ENCODE measurements at regions not wholly inside any gene's neighbourhood (a gene's known extent, or its start where the extent isn't known, plus 50 kb on each side); places are given as distances from the start of the nearest gene placed in this dataset.

- H3K9me2 ChIP-seq (ENCODE audit: insufficient read depth) = no peaks in the 10 kb centered on the region
- H3K79me2 ChIP-seq (ENCODE audit: low read depth) = no peaks in the 10 kb centered on the region
- POLR2A ChIA-PET (ENCODE audit: unreplicated experiment) = no interaction called here
- BruUV-seq (replicated peaks) = no TSS peak
- H2AFZ ChIP-seq = no peak overlapping the region
- intact Hi-C loops (cut with micrococcal nuclease; ENCODE audit: unreplicated experiment) = loop anchor here (1.0 to 10.0 kb wide), 6 partner anchors 108 to 1734 kb away; no protein-coding TSS in a partner anchor
- H3F3A ChIP-seq (ENCODE audit: insufficient read depth, low read depth) = no peaks in the 10 kb centered on the region
- no peaks in the 10 kb centered on the region; the same call in 1 of the 2 replicates for H3K4me1 ChIP-seq (replicated peaks; ENCODE audit: insufficient read depth)
- H3K36me3 ChIP-seq (ENCODE audit: low read depth) = no peaks in the 10 kb centered on the region
- no peak for TF ChIP-seq CTCF (conservative IDR thresholded peaks at IDR 0.05)
- TF ChIP-seq EZH2 (IDR thresholded peaks at IDR 0.05; ENCODE audit: low read depth) = no peak
- H3K4me3 ChIP-seq = no peak overlapping the region
- peak; percentile 44 to 77 for DNase-seq
- H4K20me1 ChIP-seq (ENCODE audit: insufficient read depth) = no peaks in the 10 kb centered on the region
- no peak overlapping the region for H3K4me2 ChIP-seq
- H3K27me3 ChIP-seq (ENCODE audit: insufficient read depth, low read depth) = no peaks in the 10 kb centered on the region
- CTCF ChIA-PET = interaction anchor here (0.7 to 1.2 kb wide), 5 partner anchors 181 to 2000 kb away, joined by 3 to 18 read pairs (median 10); no protein-coding TSS in a partner anchor
- H3K27ac ChIP-seq = no peak overlapping the region
- H3K9me3 ChIP-seq (ENCODE audit: insufficient read depth, low read depth) = no peaks in the 10 kb centered on the region
Measured at GRCh38 chr7:15016766-15017165, 114.2 kb upstream of the DGKB start.

- Histone ChIP-seq H3K27me3 (ENCODE audit: insufficient read depth, low read depth) (no peaks in the 10 kb centered on the region), H3F3A (ENCODE audit: insufficient read depth, low read depth) (no peaks in the 10 kb centered on the region), H3K9me3 (ENCODE audit: insufficient read depth, low read depth) (no peaks in the 10 kb centered on the region), H3K4me2 (peak overlapping the region; percentile 50; the same call in 1 of the 2 replicates), H3K79me2 (ENCODE audit: low read depth) (no peaks in the 10 kb centered on the region), H3K4me1 (replicated peaks; ENCODE audit: insufficient read depth) (no peaks in the 10 kb centered on the region; the same call in 1 of the 2 replicates), H4K20me1 (ENCODE audit: insufficient read depth) (no peaks in the 10 kb centered on the region), H3K4me3 (no peak overlapping the region), H3K36me3 (ENCODE audit: low read depth) (no peaks in the 10 kb centered on the region), H3K27ac (no peak overlapping the region), H3K9me2 (ENCODE audit: insufficient read depth) (no peaks in the 10 kb centered on the region), H2AFZ (no peak overlapping the region)
- no peak for DNase-seq
- BruUV-seq (replicated peaks) = no TSS peak
- intact Hi-C loops (cut with micrococcal nuclease; ENCODE audit: unreplicated experiment) = loop anchor here (1.0 to 10.0 kb wide), 6 partner anchors 108 to 1734 kb away; no protein-coding TSS in a partner anchor
- ChIA-PET POLR2A (ENCODE audit: unreplicated experiment) (interaction anchor here (0.6 kb wide), 1 partner anchor 85 kb away, joined by 6 read pairs; no protein-coding TSS in a partner anchor), CTCF (interaction anchor here (0.6 to 1.4 kb wide), 7 partner anchors 10 to 2000 kb away, joined by 3 to 32 read pairs (median 5); no protein-coding TSS in a partner anchor)
- TF ChIP-seq CTCF (conservative IDR thresholded peaks at IDR 0.05) (peak; percentile 51; the same call in 1 of the 2 replicates), EZH2 (IDR thresholded peaks at IDR 0.05; ENCODE audit: low read depth) (no peak)
Measured at GRCh38 chr7:15016315-15016667, 113.7 kb upstream of the DGKB start.

GRCh38 chr7:15015545-15016314 is 113.2 kb upstream of the DGKB start:
- TF ChIP-seq CTCF (conservative IDR thresholded peaks at IDR 0.05) (peak; percentile 89), EZH2 (IDR thresholded peaks at IDR 0.05; ENCODE audit: low read depth) (no peak)
- DNase-seq = peak; percentile 53 to 72
- H3K36me3 ChIP-seq (ENCODE audit: low read depth) = no peaks in the 10 kb centered on the region
- H3F3A ChIP-seq (ENCODE audit: insufficient read depth, low read depth) = no peaks in the 10 kb centered on the region
- intact Hi-C loops (cut with micrococcal nuclease; ENCODE audit: unreplicated experiment) = loop anchor here (1.0 to 10.0 kb wide), 6 partner anchors 109 to 1733 kb away; no protein-coding TSS in a partner anchor
- H4K20me1 ChIP-seq (ENCODE audit: insufficient read depth) = no peaks in the 10 kb centered on the region
- H3K4me1 ChIP-seq (replicated peaks; ENCODE audit: insufficient read depth) = no peaks in the 10 kb centered on the region; the same call in 1 of the 2 replicates
- peak overlapping the region; percentile 50 for H3K4me2 ChIP-seq
- no peak overlapping the region for H3K27ac ChIP-seq
- no peak overlapping the region for H3K4me3 ChIP-seq
- ChIA-PET CTCF (interaction anchor here (0.6 to 1.4 kb wide), 6 partner anchors 10 to 705 kb away, joined by 3 to 32 read pairs (median 5); no protein-coding TSS in a partner anchor), POLR2A (ENCODE audit: unreplicated experiment) (interaction anchor here (0.6 kb wide), 1 partner anchor 86 kb away, joined by 6 read pairs; no protein-coding TSS in a partner anchor)
- no peaks in the 10 kb centered on the region for H3K9me2 ChIP-seq (ENCODE audit: insufficient read depth)
- no peaks in the 10 kb centered on the region for H3K27me3 ChIP-seq (ENCODE audit: insufficient read depth, low read depth)
- BruUV-seq (replicated peaks) = no TSS peak
- no peaks in the 10 kb centered on the region for H3K79me2 ChIP-seq (ENCODE audit: low read depth)
- H2AFZ ChIP-seq = peak overlapping the region; percentile 37
- no peaks in the 10 kb centered on the region for H3K9me3 ChIP-seq (ENCODE audit: insufficient read depth, low read depth)
